GM18505 (cell line): ENCODE measurements at regions not wholly inside any gene's neighbourhood (a gene's known extent, or its start where the extent isn't known, plus 50 kb on each side); places are given as distances from the start of the nearest gene placed in this dataset.
"Not testable (repeated sequence)": the region's sequence is repeated elsewhere in the genome, so short reads cannot be mapped to it uniquely, and the experiment has no call there.

Experiments used
- ATAC-seq: cut with Tn5 transposase; IDR thresholded peaks from one replicate; pipeline ENCODE4 v1.9.1; 2021; ENCODE audit not compliant: unreplicated experiment
- POLR2A ChIP-seq: IDR thresholded peaks from 4 replicates; pipeline ENCODE4 v1.6.1; 2011; ENCODE audit warnings: borderline replicate concordance; ENCODE audit not compliant: insufficient read depth, insufficient read length; ENCODE audit errors: extremely low read depth

- not testable (repeated sequence) for ATAC-seq
Observed at GRCh38 chr3:75579536-75579935, 84.6 kb upstream of the FRG2C start.

DNA sequence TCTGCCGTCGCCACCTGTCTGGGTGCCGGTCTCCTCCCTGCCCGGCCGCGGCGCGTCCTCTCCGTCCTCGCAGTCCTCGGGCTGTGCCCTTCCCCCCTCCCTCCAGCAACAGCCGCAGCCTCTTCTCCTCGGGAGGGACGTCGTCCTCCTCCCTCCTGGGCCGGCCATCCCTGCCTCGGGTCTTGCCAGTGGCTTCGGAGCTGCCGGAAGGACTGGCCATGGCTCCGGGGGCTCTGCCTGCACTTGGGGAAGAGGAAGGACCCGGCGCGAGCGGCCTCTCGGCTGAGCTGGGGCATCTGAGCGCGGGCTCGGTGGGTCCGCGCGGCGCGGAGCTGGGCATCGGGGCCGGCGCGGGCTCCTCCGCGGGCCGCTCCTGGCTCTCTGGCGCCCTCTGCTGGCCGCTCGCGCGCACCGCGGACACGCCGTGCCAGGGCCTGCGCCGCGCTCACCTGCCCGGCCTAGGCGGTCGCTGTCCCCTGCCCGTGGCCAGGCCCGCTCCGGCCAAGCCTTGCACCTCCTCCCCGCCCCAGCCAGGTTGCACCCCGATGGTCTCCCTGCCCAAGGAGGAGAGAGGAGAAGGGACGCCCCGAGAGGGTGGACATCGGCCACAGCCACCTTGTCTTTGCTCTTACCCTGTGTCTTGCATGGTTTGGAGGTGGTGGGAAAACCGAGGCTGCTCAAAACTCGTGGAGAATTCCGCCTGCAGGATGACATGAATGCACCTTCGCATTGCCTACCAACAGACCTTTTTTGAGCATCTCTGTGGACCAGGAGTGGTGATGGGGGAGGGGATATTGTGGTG lies 83.9 kb upstream of the FRG2C start:
- not testable (repeated sequence) for ATAC-seq

DNA sequence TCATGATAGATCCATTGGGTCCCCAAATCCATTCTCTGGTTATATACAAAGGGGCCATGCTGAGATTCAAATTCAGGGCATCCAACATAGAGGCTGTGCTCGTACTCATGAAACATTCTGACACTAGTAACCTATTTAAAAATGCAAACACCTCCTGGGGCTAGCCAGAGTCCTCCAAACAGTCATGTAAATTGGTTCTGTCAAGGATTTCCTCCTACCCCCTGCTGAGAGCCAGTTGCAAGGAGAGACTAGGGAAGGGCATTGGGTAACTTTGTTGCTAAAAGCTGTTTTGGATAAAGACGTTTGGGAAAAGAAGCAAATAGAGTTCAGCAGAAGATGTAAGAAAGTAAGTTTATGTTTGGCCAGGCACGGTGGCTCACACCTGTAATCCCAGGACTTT lies 81.6 kb upstream of the FRG2C start:
- ATAC-seq = not testable (repeated sequence)

DNA sequence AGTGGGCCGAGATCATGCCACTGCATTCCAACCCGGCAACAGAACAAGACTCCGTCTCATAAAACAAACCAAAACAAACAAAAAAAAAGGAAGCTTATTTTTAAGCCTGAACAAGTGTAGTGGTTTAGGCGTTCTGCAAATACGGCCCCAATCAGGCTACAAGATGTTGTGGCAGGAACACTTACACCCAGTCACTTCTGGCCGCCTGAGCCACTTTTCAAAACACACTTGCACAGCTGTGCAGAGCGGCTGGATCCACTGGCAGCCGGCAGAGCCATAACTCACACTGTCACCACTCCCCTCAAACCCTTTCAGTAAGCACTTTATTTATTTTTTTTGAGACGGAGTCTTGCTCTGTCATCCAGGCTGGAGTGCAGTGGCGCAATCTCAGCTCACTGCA lies 81.0 kb upstream of the FRG2C start:
- not testable (repeated sequence) for ATAC-seq

DNA sequence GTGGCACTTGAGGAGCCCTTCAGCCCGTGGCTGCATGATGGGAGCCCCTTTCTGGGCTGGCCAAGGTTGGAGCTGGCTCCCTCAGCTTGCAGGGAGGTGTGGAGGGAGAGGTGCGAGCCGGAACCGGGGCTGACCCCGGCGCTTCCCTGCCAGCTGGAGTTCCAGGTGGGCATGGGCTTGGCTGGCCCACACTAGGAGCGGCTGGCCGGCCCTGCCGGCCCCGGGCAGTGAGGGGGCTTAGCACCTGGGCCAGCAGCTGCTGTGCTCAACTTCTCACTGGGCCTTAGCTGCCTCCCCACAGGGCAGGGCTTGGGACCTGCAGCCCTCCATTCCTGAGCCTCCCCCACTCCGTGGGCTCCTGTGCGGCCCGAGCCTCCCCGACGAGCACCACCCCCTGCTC lies 76.4 kb upstream of the FRG2C start:
- ATAC-seq = not testable (repeated sequence)

DNA sequence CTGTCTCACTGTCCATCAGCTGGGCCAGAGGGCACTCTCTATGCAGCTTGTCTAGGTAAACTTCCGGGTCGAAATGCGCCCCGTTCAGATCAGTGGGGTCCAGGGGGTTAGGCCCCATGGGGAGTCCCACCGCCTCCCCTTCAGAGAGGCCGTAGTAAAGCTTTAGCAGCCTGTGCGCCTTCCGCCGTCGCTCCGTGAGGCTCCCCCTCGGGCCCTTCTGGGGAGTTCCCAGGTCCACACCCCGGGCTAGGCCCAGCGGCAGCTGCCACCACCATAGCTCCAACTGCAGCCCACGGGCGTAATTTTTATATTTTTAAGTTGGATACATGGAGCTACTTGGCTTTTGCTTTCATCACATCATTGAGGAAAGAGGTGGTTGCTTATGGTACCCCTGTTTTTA lies 73.7 kb upstream of the FRG2C start:
- ATAC-seq = not testable (repeated sequence)

GRCh38 chr3:75604286-75604934 lies 59.7 kb upstream of the FRG2C start:
- not testable (repeated sequence) for ATAC-seq

- not testable (repeated sequence) for ATAC-seq
Observed at GRCh38 chr3:75607996-75608395, 56.1 kb upstream of the FRG2C start.

GRCh38 chr3:75609598-75609997 lies 54.5 kb upstream of the FRG2C start:
- not testable (repeated sequence) for ATAC-seq

- ATAC-seq = no peak
Observed at GRCh38 chr3:75610773-75611172, 53.4 kb upstream of the FRG2C start.

GRCh38 chr3:75611724-75612460 lies 52.2 kb upstream of the FRG2C start:
- ATAC-seq = not testable (repeated sequence)

More at GRCh38 chr3:75610773-75611172, 53.4 kb upstream of the FRG2C start:
- no peak for TF ChIP-seq POLR2A
